AG04449 (cell line): ENCODE measurements at regions not wholly inside any gene's neighbourhood (a gene's known extent, or its start where the extent isn't known, plus 50 kb on each side); places are given as distances from the start of the nearest gene placed in this dataset.

ENCODE experiments used
- CTCF ChIA-PET: fragments of 350-600 bp; formaldehyde crosslinking; extraction: SDS; loops from one replicate; lab custom pipeline; 2021; ENCODE audit warnings: antibody characterized with exemption; lab: Yijun Ruan, JAX
- POLR2A ChIA-PET: fragments of 400-600, 350-600 bp; formaldehyde crosslinking; extraction: SDS; loops from one replicate; lab custom pipeline; 2020; ENCODE audit warnings: antibody characterized with exemption, inconsistent platforms; lab: Yijun Ruan, JAX
- DNase-seq: peaks from one replicate; pipeline ENCODE4 v3.0.0-alpha.2; 2010; ENCODE audit warnings: low read depth, low spot score
- H3K4me3 ChIP-seq: 2 replicates; pipeline ENCODE4 v1.5.1; 2011; ENCODE audit warnings: low read depth, mild to moderate bottlenecking, control low read depth, low read length
- CTCF ChIP-seq: IDR thresholded peaks from one replicate; pipeline ENCODE4 v1.5.1; 2011; ENCODE audit warnings: mild to moderate bottlenecking, moderate library complexity, low read length, control low read depth, inconsistent platforms; ENCODE audit not compliant: insufficient read depth; ENCODE audit errors: missing control alignments

- ChIA-PET POLR2A (no interaction called here), CTCF (no interaction called here)
- no peak for TF ChIP-seq CTCF
- no peak overlapping the region for H3K4me3 ChIP-seq
- DNase-seq = no peak
These were observed 66.6 kb upstream of the C14orf180 start for GRCh38 chr14:104512771-104513640.

- TF ChIP-seq CTCF = no peak
- ChIA-PET POLR2A (no interaction called here), CTCF (no interaction called here)
- no peak overlapping the region for H3K4me3 ChIP-seq
- DNase-seq = no peak
These were observed 65.9 kb upstream of the C14orf180 start for GRCh38 chr14:104513641-104514046.

- DNase-seq = no peak
- POLR2A ChIA-PET = no interaction called here
- no peak overlapping the region for H3K4me3 ChIP-seq
- no peak for TF ChIP-seq CTCF
- CTCF ChIA-PET = no interaction called here
These were observed 65.3 kb upstream of the C14orf180 start for GRCh38 chr14:104514156-104514848.

- no peak overlapping the region for H3K4me3 ChIP-seq
- POLR2A ChIA-PET = no interaction called here
- no peak for TF ChIP-seq CTCF
- DNase-seq = no peak
- CTCF ChIA-PET = no interaction called here
These were observed 64.3 kb upstream of the C14orf180 start for GRCh38 chr14:104515059-104515810.

GRCh38 chr14:104515811-104516780 lies 63.5 kb upstream of the C14orf180 start:
- POLR2A ChIA-PET = no interaction called here
- TF ChIP-seq CTCF = no peak
- CTCF ChIA-PET = no interaction called here
- no peak overlapping the region for H3K4me3 ChIP-seq
- DNase-seq = no peak
